ENCODE measurements at regions not wholly inside any gene's neighbourhood (a gene's known extent, or its start where the extent isn't known, plus 50 kb on each side); places are given as distances from the start of the nearest gene placed in this dataset.

- DNase-seq (ENCODE audit: extremely low read depth, low read depth, low spot score), result no peak
Observed at GRCh38 chr4:125505621-125506020, 190.9 kb downstream of the FAT4 start.

- DNase-seq (ENCODE audit: extremely low read depth, low read depth, low spot score), result no peak
Observed at GRCh38 chr4:125507141-125507540, 192.4 kb downstream of the FAT4 start.

GRCh38 chr4:125511715-125512114 is 197.0 kb downstream of the FAT4 start:
- no peak for DNase-seq (ENCODE audit: extremely low read depth, low read depth, low spot score)

- DNase-seq (ENCODE audit: extremely low read depth, low read depth, low spot score), result no peak
Observed at GRCh38 chr4:125515016-125515415, 200.3 kb downstream of the FAT4 start.

- no peak for DNase-seq (ENCODE audit: extremely low read depth, low read depth, low spot score)
Observed at GRCh38 chr4:125517831-125518230, 203.1 kb downstream of the FAT4 start.

- no peak for DNase-seq (ENCODE audit: extremely low read depth, low read depth, low spot score)
Observed at GRCh38 chr4:125518281-125518680, 203.5 kb downstream of the FAT4 start.

- no peak for DNase-seq (ENCODE audit: extremely low read depth, low read depth, low spot score)
Observed at GRCh38 chr4:125519371-125520146, 204.8 kb downstream of the FAT4 start.

GRCh38 chr4:125520258-125520990 is 205.7 kb downstream of the FAT4 start:
- DNase-seq (ENCODE audit: extremely low read depth, low read depth, low spot score), result peak; percentile 57

- DNase-seq (ENCODE audit: extremely low read depth, low read depth, low spot score), result no peak
Observed at GRCh38 chr4:125522588-125522987, 207.8 kb downstream of the FAT4 start.

- DNase-seq (ENCODE audit: extremely low read depth, low read depth, low spot score), result no peak
Observed at GRCh38 chr4:125522992-125523391, 208.2 kb downstream of the FAT4 start.

- no peak for DNase-seq (ENCODE audit: extremely low read depth, low read depth, low spot score)
Observed at GRCh38 chr4:125526420-125526819, 211.7 kb downstream of the FAT4 start.

- no peak for DNase-seq (ENCODE audit: extremely low read depth, low read depth, low spot score)
Observed at GRCh38 chr4:125527681-125528080, 212.9 kb downstream of the FAT4 start.

- no peak for DNase-seq (ENCODE audit: extremely low read depth, low read depth, low spot score)
Observed at GRCh38 chr4:125529071-125529470, 214.3 kb downstream of the FAT4 start.

- no peak for DNase-seq (ENCODE audit: extremely low read depth, low read depth, low spot score)
Observed at GRCh38 chr4:125538670-125539069, 223.9 kb downstream of the FAT4 start.

GRCh38 chr4:125539691-125540090 is 224.9 kb downstream of the FAT4 start:
- no peak for DNase-seq (ENCODE audit: extremely low read depth, low read depth, low spot score)

GRCh38 chr4:125541836-125542385 is 227.2 kb downstream of the FAT4 start:
- DNase-seq (ENCODE audit: extremely low read depth, low read depth, low spot score), result no peak

- DNase-seq (ENCODE audit: extremely low read depth, low read depth, low spot score), result no peak
Observed at GRCh38 chr4:125546272-125546671, 231.5 kb downstream of the FAT4 start.

- DNase-seq (ENCODE audit: extremely low read depth, low read depth, low spot score), result no peak
Observed at GRCh38 chr4:125547836-125548235, 233.1 kb downstream of the FAT4 start.

GRCh38 chr4:125550769-125551168 is 236.0 kb downstream of the FAT4 start:
- DNase-seq (ENCODE audit: extremely low read depth, low read depth, low spot score), result no peak

- DNase-seq (ENCODE audit: extremely low read depth, low read depth, low spot score), result no peak
Observed at GRCh38 chr4:125551466-125551865, 236.7 kb downstream of the FAT4 start.

GRCh38 chr4:125551967-125552366 is 237.2 kb downstream of the FAT4 start:
- DNase-seq (ENCODE audit: extremely low read depth, low read depth, low spot score), result no peak

- no peak for DNase-seq (ENCODE audit: extremely low read depth, low read depth, low spot score)
Observed at GRCh38 chr4:125572601-125573000, 257.8 kb downstream of the FAT4 start.
